ENCODE measurements at regions not wholly inside any gene's neighbourhood (a gene's known extent, or its start where the extent isn't known, plus 50 kb on each side); places are given as distances from the start of the nearest gene placed in this dataset.

DNA sequence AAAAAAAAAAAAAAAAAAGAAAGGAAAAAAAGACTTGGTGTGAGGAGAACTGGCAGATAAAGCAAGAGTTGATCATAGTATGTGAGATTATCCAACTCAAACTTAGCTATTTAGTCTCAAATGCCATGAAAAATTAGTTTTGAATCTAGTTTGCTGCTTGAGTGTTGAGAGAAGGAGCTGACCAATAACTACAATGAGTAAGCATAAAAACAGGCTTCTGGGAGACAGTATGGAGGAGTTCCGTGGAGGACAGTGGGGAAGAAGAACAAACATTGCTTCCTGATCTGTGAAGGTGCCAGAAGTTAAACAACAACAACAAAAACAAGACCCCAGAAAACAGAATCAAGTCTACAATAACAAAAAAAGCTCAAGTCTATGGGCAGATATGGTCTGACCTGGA, 317.1 kb upstream of the POT1 start:
- DNase-seq (ENCODE audit: low spot score in 2 of 2): no peak
- TF ChIP-seq POLR2A (IDR thresholded peaks at IDR 0.05): no peak
- TF ChIP-seq, protein P1, sequence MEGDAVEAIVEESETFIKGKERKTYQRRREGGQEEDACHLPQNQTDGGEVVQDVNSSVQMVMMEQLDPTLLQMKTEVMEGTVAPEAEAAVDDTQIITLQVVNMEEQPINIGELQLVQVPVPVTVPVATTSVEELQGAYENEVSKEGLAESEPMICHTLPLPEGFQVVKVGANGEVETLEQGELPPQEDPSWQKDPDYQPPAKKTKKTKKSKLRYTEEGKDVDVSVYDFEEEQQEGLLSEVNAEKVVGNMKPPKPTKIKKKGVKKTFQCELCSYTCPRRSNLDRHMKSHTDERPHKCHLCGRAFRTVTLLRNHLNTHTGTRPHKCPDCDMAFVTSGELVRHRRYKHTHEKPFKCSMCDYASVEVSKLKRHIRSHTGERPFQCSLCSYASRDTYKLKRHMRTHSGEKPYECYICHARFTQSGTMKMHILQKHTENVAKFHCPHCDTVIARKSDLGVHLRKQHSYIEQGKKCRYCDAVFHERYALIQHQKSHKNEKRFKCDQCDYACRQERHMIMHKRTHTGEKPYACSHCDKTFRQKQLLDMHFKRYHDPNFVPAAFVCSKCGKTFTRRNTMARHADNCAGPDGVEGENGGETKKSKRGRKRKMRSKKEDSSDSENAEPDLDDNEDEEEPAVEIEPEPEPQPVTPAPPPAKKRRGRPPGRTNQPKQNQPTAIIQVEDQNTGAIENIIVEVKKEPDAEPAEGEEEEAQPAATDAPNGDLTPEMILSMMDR (IDR thresholded peaks at IDR 0.05): no peak
- intact Hi-C loops (cut with DNase I; ENCODE audit: low total_unique reads): no loop called here
- H3K4me3 ChIP-seq (ENCODE audit: low read depth, poor library complexity, severe bottlenecking): no peak overlapping the region
- 46 to 65% methylated on average over 1 of the region's 1 CpG for WGBS, 2 donors

DNA sequence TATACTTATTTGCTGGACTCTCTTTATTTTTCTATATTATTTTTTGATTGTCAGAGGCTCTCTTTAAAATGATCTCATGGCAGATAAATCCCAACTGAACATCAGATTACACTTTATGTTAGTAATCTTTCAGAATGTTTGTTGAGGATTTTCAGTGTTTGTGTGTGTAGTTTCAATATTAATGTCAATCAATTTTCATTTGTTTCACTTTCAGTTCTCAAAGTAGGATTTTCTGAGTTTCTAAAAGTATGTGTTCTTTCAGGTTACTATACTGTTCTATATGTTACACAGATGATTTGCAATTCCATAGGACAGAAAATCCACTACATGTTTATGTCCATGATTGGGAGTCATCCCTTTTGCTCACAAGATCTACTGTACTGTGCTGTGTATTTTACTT, 311.9 kb upstream of the POT1 start:
- TF ChIP-seq, protein P1 (IDR thresholded peaks at IDR 0.05): no peak
- TF ChIP-seq POLR2A (IDR thresholded peaks at IDR 0.05): no peak
- intact Hi-C loops (cut with DNase I; ENCODE audit: low total_unique reads): no loop called here
- DNase-seq (ENCODE audit: low spot score in 2 of 2): no peak
- H3K4me3 ChIP-seq (ENCODE audit: low read depth, poor library complexity, severe bottlenecking): no peak overlapping the region

DNA sequence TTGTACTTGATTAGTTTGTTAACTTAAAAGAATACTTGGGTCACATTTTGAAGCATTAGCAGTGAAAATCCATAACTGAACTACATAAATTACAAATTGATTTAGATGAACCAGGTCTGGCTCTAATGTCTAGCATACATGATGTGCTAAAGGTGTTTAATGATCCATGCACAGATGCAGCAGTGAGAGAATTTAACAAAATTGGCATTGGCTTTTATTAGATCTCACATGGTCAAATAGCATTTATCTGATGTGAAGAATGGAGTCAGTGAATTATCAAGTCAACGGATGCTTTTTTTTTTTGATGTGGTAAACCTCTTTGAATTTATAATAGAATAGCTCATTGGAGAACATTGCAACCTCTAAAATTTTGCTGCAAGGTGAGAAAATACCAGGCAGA, 293.0 kb upstream of the POT1 start:
- no peak for DNase-seq (ENCODE audit: low spot score in 2 of 2)
- WGBS, 2 donors: 86 to 88% methylated on average over 1 of the region's 1 CpG
- intact Hi-C loops (cut with DNase I; ENCODE audit: low total_unique reads): no loop called here
- no peak overlapping the region for H3K4me3 ChIP-seq (ENCODE audit: low read depth, poor library complexity, severe bottlenecking)
- no peak for TF ChIP-seq POLR2A (IDR thresholded peaks at IDR 0.05)

DNA sequence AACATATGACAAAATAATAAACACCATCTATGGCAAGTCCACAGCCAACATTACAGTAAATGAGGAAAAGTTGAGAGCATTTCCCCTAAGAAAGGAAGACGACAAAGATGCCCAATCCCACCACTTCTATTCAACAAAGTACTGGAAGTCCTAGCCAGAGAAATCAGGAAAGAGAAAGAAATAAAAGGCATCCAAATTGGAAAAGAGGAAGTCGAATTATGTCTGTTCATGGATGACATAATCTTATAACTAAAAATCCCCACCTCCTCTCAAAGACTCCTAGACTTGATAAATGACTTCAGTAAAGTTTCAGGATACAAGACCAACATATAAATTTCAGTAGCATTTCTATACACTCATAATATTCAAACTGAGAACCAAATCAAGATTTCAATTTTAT, 288.5 kb upstream of the POT1 start:
- 82 to 83% methylated on average over 2 of the region's 2 CpGs for WGBS, 2 donors
- intact Hi-C loops (cut with DNase I; ENCODE audit: low total_unique reads): no loop called here
- no peak for DNase-seq (ENCODE audit: low spot score in 2 of 2)
- TF ChIP-seq POLR2A (IDR thresholded peaks at IDR 0.05): no peak
- TF ChIP-seq, protein P1 (IDR thresholded peaks at IDR 0.05): no peak
- H3K4me3 ChIP-seq (ENCODE audit: low read depth, poor library complexity, severe bottlenecking): no peak overlapping the region

DNA sequence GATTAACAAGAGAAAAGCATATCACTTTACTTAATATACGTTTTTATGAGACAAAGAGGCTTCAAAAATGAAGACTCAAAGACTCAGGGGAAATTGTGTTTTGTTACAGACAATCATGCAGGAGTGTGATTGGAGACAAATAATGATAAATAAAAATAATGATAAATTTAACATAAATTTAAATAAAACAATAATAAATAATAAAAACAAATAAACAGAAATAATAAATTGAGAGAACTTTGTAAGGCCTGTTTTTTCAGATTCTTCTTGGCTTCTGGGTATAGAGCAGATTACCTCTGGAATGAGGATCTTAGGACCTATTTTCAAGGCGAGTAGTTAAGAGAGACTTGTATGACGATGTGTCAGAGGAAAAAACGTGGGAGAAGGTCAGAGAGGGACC, 271.4 kb upstream of the POT1 start:
- intact Hi-C loops (cut with DNase I; ENCODE audit: low total_unique reads): no loop called here
- TF ChIP-seq, protein P1 (IDR thresholded peaks at IDR 0.05): no peak
- no peak for TF ChIP-seq POLR2A (IDR thresholded peaks at IDR 0.05)
- no peak overlapping the region for H3K4me3 ChIP-seq (ENCODE audit: low read depth, poor library complexity, severe bottlenecking)
- DNase-seq (ENCODE audit: low spot score in 2 of 2): no peak
- 77 to 79% methylated on average over 4 of the region's 4 CpGs for WGBS, 2 donors

DNA sequence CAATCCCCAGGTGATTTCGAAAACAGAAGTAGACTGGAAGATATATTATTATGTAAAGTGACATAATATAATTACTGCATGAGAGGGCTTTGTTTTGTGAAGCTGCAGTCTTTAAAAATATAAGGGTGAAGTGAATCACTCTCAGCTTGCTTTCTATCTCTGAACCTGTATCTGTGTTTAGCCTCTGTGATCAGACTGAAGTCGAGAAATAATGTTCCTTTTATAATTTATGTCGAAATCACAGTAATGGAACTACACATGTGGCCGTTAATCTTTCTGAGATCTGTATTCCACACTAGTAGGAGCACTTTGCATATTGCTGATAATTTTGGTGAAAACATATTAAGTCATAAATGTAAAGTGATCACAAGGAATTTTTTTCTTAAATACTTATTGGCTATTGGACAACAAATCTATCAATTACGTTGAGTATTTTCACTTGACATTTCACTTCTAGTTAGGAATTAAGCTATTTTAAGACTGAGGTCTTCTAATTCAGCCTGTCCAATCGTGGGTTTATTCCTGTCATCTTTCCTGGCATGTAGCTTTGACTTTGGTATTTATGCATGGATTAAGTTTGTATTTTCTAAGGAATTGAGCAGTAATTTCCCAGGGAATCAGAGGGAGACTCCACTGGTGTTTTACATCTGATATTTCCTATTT, 268.2 kb upstream of the POT1 start:
- no peak overlapping the region for H3K4me3 ChIP-seq (ENCODE audit: low read depth, poor library complexity, severe bottlenecking)
- no peak for TF ChIP-seq POLR2A (IDR thresholded peaks at IDR 0.05)
- TF ChIP-seq, protein P1 (IDR thresholded peaks at IDR 0.05): no peak
- DNase-seq (ENCODE audit: low spot score in 2 of 2): no peak
- WGBS, 2 donors: 51 to 63% methylated on average over 6 of the region's 6 CpGs
- intact Hi-C loops (cut with DNase I; ENCODE audit: low total_unique reads): no loop called here
